GM12878 (cell line): ENCODE measurements at regions not wholly inside any gene's neighbourhood (a gene's known extent, or its start where the extent isn't known, plus 50 kb on each side); places are given as distances from the start of the nearest gene placed in this dataset.

ENCODE experiments used
- ATAC-seq: fragments of 200-7000 bp; cut with Tn5 transposase; 3 replicates; pipeline ENCODE4 v1.9.1; 2020; ENCODE audit warnings: mild to moderate bottlenecking, moderate library complexity
- BruUV-seq: library from RNA; stranded (reverse); fragments of 400-500 nt; replicated peaks from 2 replicates; lab custom pipeline; 2021; lab: Mats Ljungman, UMichigan
- CTCF ChIA-PET: fragments of 300-600 bp; sonication (Branson Sonifier 250); formaldehyde crosslinking; extraction: SDS; loops from one replicate; lab custom pipeline; 2021; ENCODE audit warnings: inconsistent platforms; lab: Yijun Ruan, JAX
- POLR2A ChIA-PET: fragments of 350-600 bp; formaldehyde crosslinking; extraction: SDS; loops from one replicate; lab custom pipeline; 2021; ENCODE audit warnings: inconsistent platforms; lab: Charles Lee
- RAD21 ChIA-PET: fragments of 300-600 bp; sonication (Branson Sonifier 250); formaldehyde crosslinking; loops from one replicate; lab custom pipeline; 2023; ENCODE audit warnings: antibody characterized with exemption; ENCODE audit not compliant: unreplicated experiment; lab: Charles Lee
- SMC1A ChIA-PET: fragments of 300-600 bp; sonication (Branson Sonifier 250); formaldehyde crosslinking; loops from one replicate; lab custom pipeline; 2023; ENCODE audit not compliant: unreplicated experiment, uncharacterized antibody; lab: Charles Lee
- DNase-seq: peaks from one replicate; pipeline ENCODE4 v3.0.0-alpha.2; 2011; ENCODE audit warnings: low read depth, low spot score
- FAIRE-seq: peaks from 3 replicates; lab custom pipeline; 2011; peaks lifted over from hg19 to GRCh38; lab: Jason Lieb, UNC
- H2AFZ ChIP-seq: 2 replicates; pipeline ENCODE4 v1.6.0; 2011; ENCODE audit warnings: low read depth, low read length, control low read depth; ENCODE audit not compliant: control insufficient read depth
- H3K27ac ChIP-seq: 2 replicates; pipeline ENCODE4 v1.5.1; 2011; ENCODE audit warnings: control low read depth; ENCODE audit not compliant: control insufficient read depth, insufficient read depth
- H3K27me3 ChIP-seq, 2 experiments: replicated peaks in 1 of 2; 2 replicates each; pipeline versions ENCODE4 v1.6.0 to v1.6.1; 2011; ENCODE audit warnings: low read length in 1 of 2; ENCODE audit not compliant: control insufficient read depth in 2 of 2, insufficient read depth in 2 of 2
- H3K36me3 ChIP-seq, 2 experiments: 2 replicates each; pipeline ENCODE4 v1.5.1; 2011; ENCODE audit warnings: low read length in 1 of 2; ENCODE audit not compliant: control insufficient read depth in 2 of 2, insufficient read depth in 2 of 2
- H3K4me1 ChIP-seq: 2 replicates; pipeline ENCODE4 v1.6.1; 2011; ENCODE audit warnings: mild to moderate bottlenecking, low read length, moderate library complexity, mixed read lengths; ENCODE audit not compliant: control insufficient read depth, insufficient read depth
- H3K4me2 ChIP-seq: 2 replicates; pipeline ENCODE4 v1.6.0; 2011; ENCODE audit warnings: control low read depth; ENCODE audit not compliant: control insufficient read depth, insufficient read depth
- H3K4me3 ChIP-seq: fragments of 200-600 bp; sonication (generic); 2 replicates; pipeline ENCODE4 v1.5.1; 2016
- H3K79me2 ChIP-seq: 2 replicates; pipeline ENCODE4 v1.6.0; 2011; ENCODE audit warnings: low read length; ENCODE audit not compliant: control insufficient read depth, insufficient read depth
- H3K9ac ChIP-seq: 2 replicates; pipeline ENCODE4 v1.8.0; 2011; ENCODE audit warnings: low read length, control low read depth, mixed read lengths; ENCODE audit not compliant: control insufficient read depth, insufficient read depth
- H3K9me3 ChIP-seq: replicated peaks from 3 replicates; pipeline ENCODE4 v1.5.1; 2011; ENCODE audit warnings: mild to moderate bottlenecking, low read length; ENCODE audit not compliant: control insufficient read depth, insufficient read depth
- H4K20me1 ChIP-seq: 2 replicates; pipeline ENCODE4 v1.6.0; 2011; ENCODE audit not compliant: control insufficient read depth, insufficient read depth
- BCL11A ChIP-seq: IDR thresholded peaks from 2 replicates; pipeline ENCODE4 v1.6.1; 2011; ENCODE audit warnings: low read depth, low read length
- BHLHE40 ChIP-seq, 2 experiments: fragments of 450-650 bp in 1 of 2; IDR thresholded peaks; 2 replicates each; pipeline ENCODE4 v1.6.1; 2011 to 2017; ENCODE audit warnings: low read depth in 2 of 2, borderline replicate concordance in 1 of 2, improper control_type of control experiment in 1 of 2, low read length in 1 of 2, mild to moderate bottlenecking in 1 of 2
- CBX3 ChIP-seq: fragments of 200-600 bp; sonication (generic); IDR thresholded peaks from 2 replicates; pipeline ENCODE4 v1.6.1; 2016; ENCODE audit warnings: low read depth, borderline replicate concordance
- CHD1 ChIP-seq: IDR thresholded peaks from 2 replicates; pipeline ENCODE4 v1.6.1; 2012; ENCODE audit warnings: low read depth, low read length, improper control_type of control experiment
- CREM ChIP-seq: IDR thresholded peaks from 2 replicates; pipeline ENCODE4 v1.6.1; 2014; ENCODE audit warnings: antibody characterized with exemption, low read depth
- ESRRA ChIP-seq: IDR thresholded peaks from 2 replicates; pipeline ENCODE4 v1.6.1; 2012; ENCODE audit warnings: mild to moderate bottlenecking, low read length, improper control_type of control experiment
- NFIC ChIP-seq: IDR thresholded peaks from 2 replicates; pipeline ENCODE4 v1.6.1; 2012; ENCODE audit warnings: low read depth, mild to moderate bottlenecking, inconsistent platforms, low read length, moderate library complexity
- NR2F1 ChIP-seq: fragments of 450-650 bp; conservative IDR thresholded peaks from 2 replicates; pipeline ENCODE4 v1.6.1; 2017; ENCODE audit warnings: mild to moderate bottlenecking
- PKNOX1 ChIP-seq: fragments of 450-650 bp; IDR thresholded peaks from 2 replicates; pipeline ENCODE4 v1.6.1; 2016; ENCODE audit warnings: mild to moderate bottlenecking
- RCOR1 ChIP-seq: conservative IDR thresholded peaks from 2 replicates; pipeline ENCODE4 v1.6.1; 2012; ENCODE audit warnings: low read depth, low read length, improper control_type of control experiment
- SKIL ChIP-seq: fragments of 450-650 bp; IDR thresholded peaks from 2 replicates; pipeline ENCODE4 v1.6.1; 2017; ENCODE audit warnings: mild to moderate bottlenecking, low read depth, inconsistent platforms; ENCODE audit not compliant: poor library complexity, severe bottlenecking
- ZNF217 ChIP-seq: fragments of 450-650 bp; IDR thresholded peaks from 2 replicates; pipeline ENCODE4 v1.6.1; 2017; ENCODE audit warnings: antibody characterized with exemption, mild to moderate bottlenecking
- ZNF687 ChIP-seq: fragments of 450-650 bp; IDR thresholded peaks from 2 replicates; pipeline ENCODE4 v1.6.1; 2017; ENCODE audit warnings: mild to moderate bottlenecking, moderate library complexity
- WGBS: methylation state at CpG from one replicate; pipeline ENCODE4 v1.1.6; 2016; ENCODE audit warnings: low lambda C conversion rate; ENCODE audit not compliant: insufficient replicate concordance, insufficient coverage; ENCODE audit errors: missing lambda C conversion rate; 5-methylcytosine and 5-hydroxymethylcytosine counted together
- in situ Hi-C: fragments of 300-500 bp; cut with MboI; formaldehyde crosslinking; loops from 9 replicates; pipeline ENCODE4 v1.14.3; 2018; ENCODE audit warnings: mixed read lengths
- intact Hi-C: fragments of 100-400 bp; cut with micrococcal nuclease; formaldehyde crosslinking; loops from one replicate; pipeline ENCODE4 v1.14.2; 2022; ENCODE audit not compliant: unreplicated experiment
- TF ChIP-seq, protein P1 (sequence below): IDR thresholded peaks from 2 replicates; pipeline ENCODE4 v1.6.1; 2011; ENCODE audit warnings: borderline replicate concordance, low read depth, mild to moderate bottlenecking, moderate library complexity, mixed read lengths, low read length; ENCODE audit not compliant: insufficient read depth; ENCODE audit errors: extremely low read length

GRCh38 chr16:5793556-5793955 lies 696.0 kb upstream of the EEF2KMT start:
- no peaks in the 10 kb centered on the region for H3K27me3 ChIP-seq
- H2AFZ ChIP-seq: no peak overlapping the region
- in situ Hi-C loops: no loop called here
- no peaks in the 10 kb centered on the region for H3K79me2 ChIP-seq
- RAD21 ChIA-PET: no interaction called here
- no peaks in the 10 kb centered on the region for H4K20me1 ChIP-seq
- intact Hi-C loops: no loop called here
- 8% methylated on average over 5 of the region's 5 CpGs for WGBS
- no peaks in the 10 kb centered on the region for H3K4me1 ChIP-seq
- H3K4me3 ChIP-seq: no peak overlapping the region
- H3K9ac ChIP-seq: no peak overlapping the region
- DNase-seq: no peak
- no peaks in the 10 kb centered on the region for H3K9me3 ChIP-seq
- no TSS peak for BruUV-seq
- no peak overlapping the region for H3K4me2 ChIP-seq
- no peaks in the 10 kb centered on the region for H3K36me3 ChIP-seq
- FAIRE-seq: no peak
- ATAC-seq: no peak
- no peak overlapping the region for H3K27ac ChIP-seq
- SMC1A ChIA-PET: no interaction called here
- POLR2A ChIA-PET: no interaction called here
- CTCF ChIA-PET: no interaction called here
- TF ChIP-seq, protein P1, sequence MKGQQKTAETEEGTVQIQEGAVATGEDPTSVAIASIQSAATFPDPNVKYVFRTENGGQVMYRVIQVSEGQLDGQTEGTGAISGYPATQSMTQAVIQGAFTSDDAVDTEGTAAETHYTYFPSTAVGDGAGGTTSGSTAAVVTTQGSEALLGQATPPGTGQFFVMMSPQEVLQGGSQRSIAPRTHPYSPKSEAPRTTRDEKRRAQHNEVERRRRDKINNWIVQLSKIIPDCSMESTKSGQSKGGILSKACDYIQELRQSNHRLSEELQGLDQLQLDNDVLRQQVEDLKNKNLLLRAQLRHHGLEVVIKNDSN: no peak
- TF ChIP-seq BHLHE40 (IDR thresholded peaks at IDR 0.05; ENCODE audit: borderline replicate concordance in 1 of 2, low read depth in 2 of 2, low read length in 1 of 2) (no peak), CBX3 (no peak), ESRRA (no peak), NR2F1 (no peak), PKNOX1 (no peak), ZNF217 (no peak), ZNF687 (no peak), NFIC (no peak), CHD1 (no peak), RCOR1 (no peak), BCL11A (no peak), CREM (no peak), SKIL (no peak)
